Lung (tissue), 11 donors: ENCODE measurements at regions not wholly inside any gene's neighbourhood (a gene's known extent, or its start where the extent isn't known, plus 50 kb on each side); places are given as distances from the start of the nearest gene placed in this dataset.

Experiments
- ATAC-seq: fragments of 200-7000 bp; cut with Tn5 transposase; one replicate; pipeline ENCODE4 v1.9.1; 2020; ENCODE audit warnings: moderate number of reproducible peaks; ENCODE audit not compliant: insufficient read depth, low FRiP score
- DNase-seq, 3 donors: peaks; one replicate each; pipeline ENCODE4 v3.0.0-alpha.2; 2013 to 2017
- H3K27ac ChIP-seq, 2 donors: one replicate each; pipeline ENCODE4 v1.5.1; 2013; ENCODE audit warnings: mild to moderate bottlenecking in 2 of 2, moderate library complexity in 2 of 2, control low read depth in 1 of 2, inconsistent platforms in 1 of 2, low read depth in 1 of 2, low read length in 1 of 2
- H3K27me3 ChIP-seq, 3 donors: one replicate each; pipeline ENCODE4 v1.5.1; 2013; ENCODE audit warnings: low read length in 2 of 3; ENCODE audit not compliant: control insufficient read depth in 3 of 3, insufficient read depth in 3 of 3
- H3K36me3 ChIP-seq, 4 donors: one replicate each; pipeline ENCODE4 v1.5.1; 2013; ENCODE audit warnings: low read length in 4 of 4, mild to moderate bottlenecking in 1 of 4, moderate library complexity in 1 of 4; ENCODE audit not compliant: control insufficient read depth in 4 of 4, insufficient read depth in 4 of 4
- H3K4me1 ChIP-seq, 5 donors: one replicate each; pipeline ENCODE4 v1.5.1; 2013; ENCODE audit warnings: low read length in 5 of 5, mild to moderate bottlenecking in 2 of 5, moderate library complexity in 1 of 5; ENCODE audit not compliant: control insufficient read depth in 5 of 5, insufficient read depth in 5 of 5
- H3K4me3 ChIP-seq: one replicate; pipeline ENCODE4 v1.5.1; 2013; ENCODE audit warnings: mild to moderate bottlenecking, control low read depth, moderate library complexity
- H3K9ac ChIP-seq, 2 donors: one replicate each; pipeline ENCODE4 v1.5.1; 2013; ENCODE audit warnings: low read length in 2 of 2, control low read depth in 1 of 2; ENCODE audit not compliant: insufficient read depth in 1 of 2
- H3K9me3 ChIP-seq, 4 donors: one replicate each; pipeline ENCODE4 v1.5.1; 2013; ENCODE audit warnings: low read length in 3 of 4, mild to moderate bottlenecking in 1 of 4, moderate library complexity in 1 of 4; ENCODE audit not compliant: control insufficient read depth in 4 of 4, insufficient read depth in 3 of 4
- CTCF ChIP-seq: IDR thresholded peaks from 2 replicates; pipeline ENCODE4 v1.5.1; 2012; ENCODE audit warnings: mild to moderate bottlenecking; ENCODE audit errors: control extremely low read depth, extremely low read depth
- WGBS, 2 donors: extraction: QIAGEN DNeasy Blood & Tissue Kit; methylation state at CpG; one replicate each; pipeline ENCODE4 v1.1.7; 2013; 5-methylcytosine and 5-hydroxymethylcytosine counted together
- donor health status: control.
- donor health status: control.
- donor health status: Bipolar disorder and iron deficiency.
- donor health status: healthy.
- donor health status: DM: yes; HTN: yes; CAD: no.

DNA sequence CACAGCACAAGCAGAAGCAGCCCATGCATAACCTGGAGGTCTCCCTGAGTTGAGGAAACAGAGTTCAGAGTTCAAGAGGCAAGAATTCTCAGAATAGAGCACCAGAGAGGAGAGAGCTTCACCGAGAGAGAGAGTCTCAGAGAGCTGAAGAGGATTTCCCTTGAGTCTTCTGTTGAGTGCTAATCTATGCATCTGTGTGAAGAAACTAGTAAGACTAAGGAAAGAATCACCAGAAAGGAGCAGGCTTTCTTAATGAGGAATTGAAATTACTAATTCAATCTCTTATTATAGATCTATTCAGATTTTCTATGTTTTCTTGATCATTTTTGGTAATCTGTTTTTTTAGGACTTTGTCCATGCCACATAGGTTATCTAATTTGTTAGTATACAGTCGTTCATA lies 89.3 kb upstream of the CTAGE1 start:
- no peaks in the 10 kb centered on the region for H3K9me3 ChIP-seq
- H3K4me3 ChIP-seq: no peak overlapping the region
- H3K27me3 ChIP-seq: no peaks in the 10 kb centered on the region
- no peak overlapping the region for H3K27ac ChIP-seq
- H3K36me3 ChIP-seq: no peaks in the 10 kb centered on the region
- DNase-seq (no peak), ATAC-seq (no peak)
- no peak for TF ChIP-seq CTCF
- H3K4me1 ChIP-seq: peaks cover 4 to 30% (median 7%) of the 10 kb centered on the region in 5 donors
- WGBS, 2 donors: 81 to 83% methylated on average over 2 of the region's 2 CpGs
- no peak overlapping the region for H3K9ac ChIP-seq

- Histone ChIP-seq H3K36me3 (no peaks in the 10 kb centered on the region), H3K9ac (no peak overlapping the region), H3K27ac (no peak overlapping the region), H3K4me1 (peaks cover 1 to 14% (median 4%) of the 10 kb centered on the region in 5 donors), H3K4me3 (no peak overlapping the region), H3K27me3 (no peaks in the 10 kb centered on the region), H3K9me3 (no peaks in the 10 kb centered on the region)
- DNase-seq (no peak), ATAC-seq (no peak)
- TF ChIP-seq CTCF: no peak
- WGBS, 2 donors: 0% methylated on average over 1 of the region's 1 CpG
Observed at GRCh38 chr18:22509423-22509822, 91.7 kb upstream of the CTAGE1 start.

GRCh38 chr18:22510697-22511096 lies 93.0 kb upstream of the CTAGE1 start:
- Histone ChIP-seq H3K27me3 (no peaks in the 10 kb centered on the region), H3K27ac (no peak overlapping the region), H3K36me3 (no peaks in the 10 kb centered on the region), H3K9me3 (no peaks in the 10 kb centered on the region), H3K4me3 (no peak overlapping the region), H3K4me1 (peaks cover 0 to under 1% (median 0%) of the 10 kb centered on the region in 5 donors), H3K9ac (no peak overlapping the region)
- no peak for TF ChIP-seq CTCF
- DNase-seq: no peak
- 86 to 88% methylated on average over 1 of the region's 1 CpG for WGBS, 2 donors
- ATAC-seq: no peak

DNA sequence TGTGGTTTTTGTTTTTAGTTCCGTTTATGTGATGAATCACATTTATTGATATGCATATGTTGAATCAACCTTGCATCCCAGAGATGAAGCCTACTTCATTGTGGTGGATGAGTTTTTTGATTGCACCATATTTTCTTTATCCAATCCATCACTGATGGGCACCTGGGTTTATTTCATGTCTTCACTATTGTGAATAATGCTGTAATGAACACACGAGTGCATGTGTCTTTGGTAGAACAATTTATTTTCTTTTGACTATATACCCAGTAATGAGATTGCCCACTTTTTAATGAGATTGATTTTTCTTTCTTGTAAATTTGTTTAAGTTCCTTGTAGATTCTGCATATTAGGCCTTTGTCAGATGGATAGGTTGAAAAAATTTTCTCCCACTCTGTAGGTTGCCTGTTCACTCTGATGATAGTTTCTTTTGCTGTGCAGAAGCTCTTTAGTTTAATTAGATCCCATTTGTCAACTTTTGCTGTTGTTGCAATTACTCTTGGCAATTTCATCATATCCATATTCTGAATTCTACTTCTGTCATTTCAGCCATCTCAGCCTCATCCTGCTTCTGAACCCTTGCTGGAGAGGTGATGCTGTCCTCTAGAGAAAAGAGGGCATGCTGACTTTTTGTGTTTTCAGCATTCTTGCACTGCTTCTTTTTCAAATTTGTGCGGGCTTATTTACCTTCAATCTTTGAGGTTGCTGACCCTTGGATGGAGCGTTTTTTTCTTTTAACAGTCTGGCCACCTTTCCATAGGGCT lies 96.2 kb upstream of the CTAGE1 start:
- Histone ChIP-seq H3K4me3 (no peak overlapping the region), H3K9ac (no peak overlapping the region), H3K27me3 (no peaks in the 10 kb centered on the region), H3K9me3 (no peaks in the 10 kb centered on the region), H3K4me1 (no peaks in the 10 kb centered on the region), H3K27ac (no peak overlapping the region), H3K36me3 (no peaks in the 10 kb centered on the region)
- no peak for DNase-seq
- TF ChIP-seq CTCF: no peak
- ATAC-seq: no peak
- 97% methylated on average over 4 of the region's 4 CpGs for WGBS, 2 donors
